ENCODE measurements at regions not wholly inside any gene's neighbourhood (a gene's known extent, or its start where the extent isn't known, plus 50 kb on each side); places are given as distances from the start of the nearest gene placed in this dataset.
"Not testable (repeated sequence)": the region's sequence is repeated elsewhere in the genome, so short reads cannot be mapped to it uniquely, and the experiment has no call there.

DNA sequence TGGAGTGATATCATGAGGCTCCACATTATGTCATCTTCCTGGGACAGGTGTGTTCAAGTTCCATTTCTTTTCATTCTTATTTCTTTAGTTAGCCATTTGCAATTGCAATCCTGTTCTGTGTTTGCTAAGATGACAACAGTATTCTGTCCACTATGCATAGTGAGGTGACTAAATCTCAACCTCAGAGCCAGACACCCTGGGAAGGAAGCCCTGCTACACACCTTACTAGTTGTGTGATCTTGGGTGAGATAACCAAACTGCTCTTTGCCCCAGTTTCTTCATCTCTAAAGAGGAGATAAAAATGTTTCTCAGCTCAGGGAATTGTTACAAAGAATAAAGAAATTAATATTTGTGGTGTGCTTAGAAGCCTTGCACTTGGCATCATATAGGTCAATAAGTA, 215.1 kb upstream of the RPS23 start:
- no peak for DNase-seq (ENCODE audit: low read depth)

DNA sequence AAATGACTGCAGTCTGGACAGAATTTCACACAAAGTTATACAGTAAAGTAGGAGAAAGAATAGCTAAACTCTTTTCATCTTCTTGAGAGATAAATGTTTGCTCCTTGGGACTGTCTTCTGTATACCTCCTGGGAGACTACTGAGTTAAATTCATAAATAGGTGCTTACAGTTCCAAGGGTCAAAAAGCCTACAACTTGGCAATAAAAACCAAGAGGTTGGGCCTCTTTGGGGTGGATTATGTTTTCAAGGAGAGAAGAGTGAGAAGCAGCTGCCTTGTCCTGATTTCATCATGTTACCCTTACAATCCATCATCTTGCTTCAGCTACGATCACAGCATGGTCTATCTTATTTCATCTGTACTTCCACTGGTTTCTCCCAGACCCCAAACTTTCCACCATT, 213.2 kb upstream of the RPS23 start:
- DNase-seq (ENCODE audit: low read depth) = no peak

DNA sequence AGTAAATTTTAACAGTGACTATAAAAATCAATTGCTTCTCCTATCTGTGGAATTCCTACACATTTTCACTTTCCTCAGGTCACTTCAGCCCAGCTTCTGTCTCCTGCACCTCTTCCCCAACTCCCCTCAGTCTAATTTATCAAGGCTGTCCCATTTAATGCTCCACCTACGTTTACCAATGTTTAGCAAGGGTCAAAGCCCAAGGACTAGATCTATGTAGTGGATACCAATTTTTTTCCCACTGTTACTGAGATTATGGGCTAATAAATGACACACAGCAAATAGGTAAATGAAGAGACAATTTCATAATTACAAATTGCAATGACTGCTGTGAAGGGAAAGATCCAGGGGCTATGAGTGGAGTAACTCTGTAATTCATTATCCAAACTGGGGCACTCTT, 211.5 kb upstream of the RPS23 start:
- no peak for DNase-seq (ENCODE audit: low read depth)

GRCh38 chr5:82487131-82487530, 209.0 kb upstream of the RPS23 start:
- no peak for DNase-seq (ENCODE audit: low read depth)

- DNase-seq (ENCODE audit: low read depth) = no peak
Observed at GRCh38 chr5:82480331-82480730, 202.2 kb upstream of the RPS23 start.

GRCh38 chr5:82476155-82476554, 198.0 kb upstream of the RPS23 start:
- no peak for DNase-seq (ENCODE audit: low read depth)

GRCh38 chr5:82473262-82473661, 195.1 kb upstream of the RPS23 start:
- DNase-seq (ENCODE audit: low read depth) = no peak

DNA sequence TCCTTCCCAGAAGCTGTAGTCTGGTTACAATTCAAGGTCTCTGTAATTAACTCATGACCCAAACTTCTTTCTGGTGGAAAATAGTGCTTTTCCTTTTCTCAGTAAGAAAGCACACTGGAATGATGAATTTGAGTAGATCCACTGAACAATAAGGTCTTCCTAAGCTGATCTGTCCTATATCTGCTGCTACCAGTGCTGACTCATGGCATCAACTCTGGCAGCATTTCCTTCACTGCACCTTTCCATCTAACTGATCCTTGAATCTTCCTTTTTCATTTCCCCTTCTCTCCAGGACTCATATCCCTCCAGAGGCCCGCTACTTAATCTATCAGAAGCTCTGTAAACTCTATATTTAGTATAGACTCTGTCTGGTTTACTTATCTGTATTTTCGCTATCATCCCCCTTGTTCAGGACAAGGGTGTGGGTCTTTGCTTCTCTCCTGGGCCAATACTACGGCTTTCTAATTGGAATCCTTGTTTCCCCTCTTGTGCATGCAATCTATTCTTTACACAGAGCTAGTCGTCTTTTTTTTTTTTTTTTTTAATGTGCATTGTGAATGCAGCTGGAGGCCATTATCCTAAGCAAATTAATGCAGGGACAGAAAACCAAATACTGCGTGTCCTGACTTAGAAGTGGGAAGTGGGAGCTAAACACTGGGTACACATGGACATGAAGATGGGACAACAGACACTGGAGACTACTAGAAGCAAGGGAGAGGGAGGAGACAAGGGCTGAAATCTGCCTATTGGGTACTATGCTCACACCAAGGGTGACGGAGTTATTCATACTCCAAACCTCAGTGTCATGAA, 192.2 kb upstream of the RPS23 start:
- no peak for DNase-seq (ENCODE audit: low read depth)

GRCh38 chr5:82466986-82467561, 188.9 kb upstream of the RPS23 start:
- DNase-seq (ENCODE audit: low read depth) = no peak

DNA sequence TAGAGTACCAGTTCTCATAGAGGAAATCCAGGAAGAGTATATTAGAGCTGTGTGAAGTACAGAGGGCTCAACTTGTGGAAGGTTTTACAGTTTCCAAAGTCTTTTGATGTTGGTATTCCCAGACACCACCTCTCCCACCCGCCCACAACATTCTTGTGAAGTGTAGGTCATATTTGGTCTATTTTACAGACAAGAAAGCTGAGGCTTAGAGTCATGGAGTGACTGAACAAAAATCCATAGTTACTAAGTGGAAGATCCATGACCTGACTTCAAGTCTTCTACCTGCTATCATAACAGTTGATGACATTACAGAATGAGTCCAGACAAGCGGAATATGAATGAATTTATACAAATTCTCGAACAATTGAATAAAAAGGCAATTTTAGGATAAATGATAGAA, 187.1 kb upstream of the RPS23 start:
- no peak for DNase-seq (ENCODE audit: low read depth)

- DNase-seq (ENCODE audit: low read depth) = no peak
Observed at GRCh38 chr5:82459626-82460025, 181.5 kb upstream of the RPS23 start.

- DNase-seq (ENCODE audit: low read depth) = not testable (repeated sequence)
Observed at GRCh38 chr5:82455317-82455716, 177.2 kb upstream of the RPS23 start.

DNA sequence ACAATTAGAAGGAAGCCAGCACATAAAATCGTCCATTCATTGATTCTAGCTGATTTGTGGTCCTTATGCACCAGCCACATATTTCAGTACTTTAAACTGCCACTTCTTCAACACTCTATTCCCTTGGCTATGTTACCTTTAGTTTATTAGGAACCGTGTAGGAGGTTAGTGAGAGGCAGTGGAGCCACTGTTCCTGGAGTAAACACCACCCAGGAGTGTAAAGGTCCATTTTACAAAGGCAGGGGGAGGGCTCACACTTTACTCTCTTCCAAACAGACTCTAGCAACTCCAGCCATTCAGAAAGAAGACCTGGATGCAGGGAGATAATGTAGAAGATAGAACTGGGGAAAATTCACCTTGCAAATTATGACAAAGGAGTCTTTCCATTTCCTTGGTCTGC, 170.2 kb upstream of the RPS23 start:
- no peak for DNase-seq (ENCODE audit: low read depth)

GRCh38 chr5:82447913-82448312, 169.8 kb upstream of the RPS23 start:
- DNase-seq (ENCODE audit: low read depth) = no peak

GRCh38 chr5:82446809-82447208, 168.7 kb upstream of the RPS23 start:
- DNase-seq (ENCODE audit: low read depth) = no peak

- no peak for DNase-seq (ENCODE audit: low read depth)
Observed at GRCh38 chr5:82445726-82446335, 167.7 kb upstream of the RPS23 start.

GRCh38 chr5:82439750-82440445, 161.7 kb upstream of the RPS23 start:
- DNase-seq (ENCODE audit: low read depth) = no peak

GRCh38 chr5:82437565-82437964, 159.4 kb upstream of the RPS23 start:
- not testable (repeated sequence) for DNase-seq (ENCODE audit: low read depth)

- DNase-seq (ENCODE audit: low read depth) = no peak
Observed at GRCh38 chr5:82436291-82436690, 158.1 kb upstream of the RPS23 start.

DNA sequence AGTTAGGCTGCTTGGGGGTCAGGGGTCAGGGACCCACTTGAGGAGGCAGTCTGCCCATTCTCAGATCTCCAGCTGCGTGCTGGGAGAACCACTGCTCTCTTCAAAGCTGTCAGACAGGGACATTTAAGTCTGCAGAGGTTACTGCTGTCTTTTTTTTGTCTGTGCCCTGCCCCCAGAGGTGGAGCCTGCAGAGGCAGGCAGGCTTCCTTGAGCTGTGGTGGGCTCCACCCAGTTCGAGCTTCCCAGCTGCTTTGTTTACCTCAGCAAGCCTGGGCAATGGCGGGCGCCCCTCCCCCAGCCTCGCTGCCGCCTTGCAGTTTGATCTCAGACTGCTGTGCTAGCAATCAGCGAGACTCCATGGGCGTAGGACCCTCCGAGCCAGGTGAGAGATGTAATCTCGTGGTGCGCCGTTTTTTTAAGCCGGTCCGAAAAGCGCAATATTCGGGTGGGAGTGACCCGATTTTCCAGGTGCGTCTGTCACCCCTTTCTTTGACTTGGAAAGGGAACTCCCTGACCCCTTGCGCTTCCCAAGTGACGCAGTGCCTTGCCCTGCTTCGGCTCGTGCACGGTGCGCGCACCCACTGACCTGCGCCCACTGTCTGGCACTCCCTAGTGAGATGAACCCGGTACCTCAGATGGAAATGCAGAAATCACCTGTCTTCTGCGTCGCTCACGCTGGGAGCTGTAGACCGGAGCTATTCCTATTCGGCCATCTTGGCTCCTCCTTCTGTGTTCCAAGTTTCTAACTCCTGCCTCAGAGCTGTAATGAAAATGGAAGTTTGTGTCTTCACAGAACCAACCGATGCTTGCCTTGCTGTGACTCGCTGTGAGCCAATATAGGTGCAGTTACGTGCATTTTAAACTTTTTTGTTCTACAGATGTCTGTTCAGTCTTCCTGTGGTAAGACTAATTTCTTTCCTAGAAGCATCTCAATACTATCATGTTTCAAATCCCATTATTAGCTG, 156.8 kb upstream of the RPS23 start:
- DNase-seq (ENCODE audit: low read depth) = not testable (repeated sequence)

- DNase-seq (ENCODE audit: low read depth) = no peak
Observed at GRCh38 chr5:82426464-82427154, 148.5 kb upstream of the RPS23 start.

Data from HS-27A (cell line).